C4-2B (cell line): ENCODE measurements at regions not wholly inside any gene's neighbourhood (a gene's known extent, or its start where the extent isn't known, plus 50 kb on each side); places are given as distances from the start of the nearest gene placed in this dataset.

Experiments
- CTCF ChIP-seq: fragments of 450-650 bp; conservative IDR thresholded peaks from 2 replicates; pipeline ENCODE4 v1.5.1; 2017; ENCODE audit warnings: mild to moderate bottlenecking
- ZFX ChIP-seq: fragments of 450-650 bp; IDR thresholded peaks from 2 replicates; pipeline ENCODE4 v1.6.1; 2017

- TF ChIP-seq CTCF, result no peak
- no peak for TF ChIP-seq ZFX
These were observed 137.9 kb upstream of the PRR20G start for GRCh38 chr3:127425505-127426443.
